SK-N-SH treated with all-trans-retinoic acid at 6 μM for 48 hours (cell line): ENCODE measurements at regions not wholly inside any gene's neighbourhood (a gene's known extent, or its start where the extent isn't known, plus 50 kb on each side); places are given as distances from the start of the nearest gene placed in this dataset.

Source experiments
- ATAC-seq: fragments of 200-7000 bp; cut with Tn5 transposase; 3 replicates; pipeline ENCODE4 v1.9.1; 2020; ENCODE audit warnings: mild to moderate bottlenecking, moderate library complexity
- ARNTL ChIP-seq: fragments of 450-650 bp; formaldehyde crosslinking; IDR thresholded peaks from 2 replicates; pipeline ENCODE4 v1.5.0; 2020; ENCODE audit warnings: low read depth, mild to moderate bottlenecking, moderate library complexity, borderline replicate concordance
- BACH2 ChIP-seq: fragments of 250-450 bp; sonication (Bioruptor Pico); IDR thresholded peaks from 2 replicates; pipeline ENCODE4 v1.9.0; 2021; ENCODE audit warnings: mild to moderate bottlenecking, borderline replicate concordance
- CREB5 ChIP-seq: fragments of 250-450 bp; sonication (Bioruptor Pico); IDR thresholded peaks from 2 replicates; pipeline ENCODE4 v1.5.1; 2020; ENCODE audit warnings: low read depth, mild to moderate bottlenecking, moderate library complexity
- CSDC2 ChIP-seq: fragments of 250-450 bp; sonication (Bioruptor Pico); IDR thresholded peaks from 2 replicates; pipeline ENCODE4 v1.5.0; 2020; ENCODE audit warnings: mild to moderate bottlenecking, moderate library complexity
- CSRNP3 ChIP-seq: fragments of 250-450 bp; sonication (Bioruptor Pico); IDR thresholded peaks from 2 replicates; pipeline ENCODE4 v1.5.1; 2021; ENCODE audit warnings: mild to moderate bottlenecking, moderate library complexity
- ESRRG ChIP-seq: fragments of 250-450 bp; sonication (Bioruptor Pico); IDR thresholded peaks from 2 replicates; pipeline ENCODE4 v1.6.1; 2021; ENCODE audit warnings: mild to moderate bottlenecking
- GLIS3 ChIP-seq: fragments of 250-450 bp; sonication (Bioruptor Pico); IDR thresholded peaks from 2 replicates; pipeline ENCODE4 v1.5.0; 2020; ENCODE audit warnings: mild to moderate bottlenecking, moderate library complexity
- ISL1 ChIP-seq: fragments of 250-450 bp; sonication (Bioruptor Pico); IDR thresholded peaks from 2 replicates; pipeline ENCODE4 v2.1.2; 2022; ENCODE audit warnings: mild to moderate bottlenecking, moderate library complexity
- OSR1 ChIP-seq: fragments of 250-450 bp; sonication (Bioruptor Pico); IDR thresholded peaks from 2 replicates; pipeline ENCODE4 v1.8.0; 2022; ENCODE audit warnings: moderate library complexity, mild to moderate bottlenecking, inconsistent platforms
- PATZ1 ChIP-seq: fragments of 250-450 bp; sonication (Bioruptor Pico); IDR thresholded peaks from 2 replicates; pipeline ENCODE4 v1.8.0; 2020; ENCODE audit warnings: mild to moderate bottlenecking, moderate library complexity, borderline replicate concordance
- POU6F1 ChIP-seq: fragments of 250-450 bp; sonication (Bioruptor Pico); IDR thresholded peaks from 2 replicates; pipeline ENCODE4 v1.8.0; 2021; ENCODE audit warnings: low read depth, mild to moderate bottlenecking, moderate library complexity, borderline replicate concordance
- PPARA ChIP-seq: fragments of 250-450 bp; sonication (Bioruptor Pico); IDR thresholded peaks from 2 replicates; pipeline ENCODE4 v1.5.0; 2020; ENCODE audit warnings: mild to moderate bottlenecking, borderline replicate concordance
- RARB ChIP-seq: fragments of 250-450 bp; sonication (Bioruptor Pico); IDR thresholded peaks from 2 replicates; pipeline ENCODE4 v1.8.0; 2021; ENCODE audit warnings: mild to moderate bottlenecking, moderate library complexity
- SNAI2 ChIP-seq: fragments of 250-450 bp; sonication (Bioruptor Pico); IDR thresholded peaks from 2 replicates; pipeline ENCODE4 v1.5.0; 2020; ENCODE audit warnings: mild to moderate bottlenecking, moderate library complexity
- TCF4 ChIP-seq: fragments of 250-450 bp; sonication (Bioruptor Pico); IDR thresholded peaks from 2 replicates; pipeline ENCODE4 v1.8.0; 2021; ENCODE audit warnings: mild to moderate bottlenecking, moderate library complexity, borderline replicate concordance
- TOX ChIP-seq: fragments of 250-450 bp; sonication (Bioruptor Pico); IDR thresholded peaks from 2 replicates; pipeline ENCODE4 v1.8.0; 2021; ENCODE audit warnings: mild to moderate bottlenecking, moderate library complexity, borderline replicate concordance
- TSHZ2 ChIP-seq: fragments of 250-450 bp; sonication (Bioruptor Pico); IDR thresholded peaks from 2 replicates; pipeline ENCODE4 v1.5.0; 2020; ENCODE audit warnings: mild to moderate bottlenecking, moderate library complexity
- ZC3H10 ChIP-seq: fragments of 250-450 bp; sonication (Bioruptor Pico); IDR thresholded peaks from 2 replicates; pipeline ENCODE4 v1.5.1; 2021; ENCODE audit warnings: mild to moderate bottlenecking, moderate library complexity
- ZFP3 ChIP-seq: fragments of 250-450 bp; sonication (Bioruptor Pico); IDR thresholded peaks from 2 replicates; pipeline ENCODE4 v1.5.0; 2020; ENCODE audit warnings: mild to moderate bottlenecking, moderate library complexity
- ZFP30 ChIP-seq: fragments of 450-650 bp; formaldehyde crosslinking; IDR thresholded peaks from 2 replicates; pipeline ENCODE4 v1.5.0; 2022; ENCODE audit warnings: mild to moderate bottlenecking, moderate library complexity
- ZNF70 ChIP-seq: fragments of 450-650 bp; formaldehyde crosslinking; IDR thresholded peaks from 2 replicates; pipeline ENCODE4 v1.5.0; 2020; ENCODE audit warnings: mild to moderate bottlenecking, moderate library complexity
- ZNF8 ChIP-seq: fragments of 450-650 bp; formaldehyde crosslinking; IDR thresholded peaks from 2 replicates; pipeline ENCODE4 v1.5.0; 2020; ENCODE audit warnings: mild to moderate bottlenecking, moderate library complexity

GRCh38 chr6:120735641-120736040 is 598.6 kb downstream of the TBC1D32 start:
- TF ChIP-seq OSR1 (CRISPR knock-in tag) (no peak), TSHZ2 (no peak), ZFP30 (no peak), TOX (no peak), CREB5 (no peak), ZNF8 (CRISPR knock-in tag) (no peak), ESRRG (CRISPR knock-in tag) (no peak), TCF4 (no peak), PPARA (CRISPR knock-in tag) (no peak), BACH2 (CRISPR knock-in tag) (no peak), RARB (no peak), GLIS3 (CRISPR knock-in tag) (no peak), ZNF70 (CRISPR knock-in tag) (no peak)
- no peak for ATAC-seq

GRCh38 chr6:120711255-120711654 is 623.0 kb downstream of the TBC1D32 start:
- no peak for TF ChIP-seq RARB
- no peak for TF ChIP-seq ISL1
- no peak for TF ChIP-seq POU6F1
- TF ChIP-seq CREB5 = no peak
- no peak for TF ChIP-seq CSDC2 (CRISPR knock-in tag)
- no peak for TF ChIP-seq SNAI2
- TF ChIP-seq ZFP30 = no peak
- TF ChIP-seq TOX = no peak
- TF ChIP-seq OSR1 (CRISPR knock-in tag) = no peak
- TF ChIP-seq ZNF8 (CRISPR knock-in tag) = no peak
- TF ChIP-seq ESRRG (CRISPR knock-in tag) = no peak
- TF ChIP-seq ZFP3 = no peak
- TF ChIP-seq TCF4 = no peak
- TF ChIP-seq CSRNP3 (CRISPR knock-in tag) = no peak
- ATAC-seq = no peak

GRCh38 chr6:120700001-120700400 is 634.3 kb downstream of the TBC1D32 start:
- ATAC-seq = no peak
- no peak for TF ChIP-seq GLIS3 (CRISPR knock-in tag)
- TF ChIP-seq ZC3H10 = no peak
- TF ChIP-seq, all 23 proteins: peak for 0

GRCh38 chr6:120686492-120686891 is 647.8 kb downstream of the TBC1D32 start:
- ATAC-seq = no peak
- TF ChIP-seq CSRNP3 (CRISPR knock-in tag) (no peak), PPARA (CRISPR knock-in tag) (no peak), ZNF70 (CRISPR knock-in tag) (no peak), CSDC2 (CRISPR knock-in tag) (no peak), TCF4 (no peak), ESRRG (CRISPR knock-in tag) (no peak), ZNF8 (CRISPR knock-in tag) (no peak), ZFP30 (no peak), RARB (no peak), BACH2 (CRISPR knock-in tag) (no peak), TSHZ2 (no peak), ARNTL (CRISPR knock-in tag) (no peak), PATZ1 (CRISPR knock-in tag) (no peak), GLIS3 (CRISPR knock-in tag) (no peak)
